Skin of body (tissue), 1 donor: ENCODE measurements at regions not wholly inside any gene's neighbourhood (a gene's known extent, or its start where the extent isn't known, plus 50 kb on each side); places are given as distances from the start of the nearest gene placed in this dataset.

Experiments used
- DNase-seq: peaks from one replicate; lab custom pipeline; 2025; lab: John Stamatoyannopoulos, UW

GRCh38 chr10:7027913-7028808 lies 382.7 kb downstream of the SFMBT2 start:
- no peak for DNase-seq

- DNase-seq, result no peak
These were observed 383.5 kb downstream of the SFMBT2 start for GRCh38 chr10:7027237-7027912.

- no peak for DNase-seq
These were observed 384.0 kb downstream of the SFMBT2 start for GRCh38 chr10:7026818-7027217.

GRCh38 chr10:7025296-7025695 lies 385.5 kb downstream of the SFMBT2 start:
- DNase-seq, result no peak

- DNase-seq, result no peak
These were observed 395.4 kb downstream of the SFMBT2 start for GRCh38 chr10:7015457-7015856.

- DNase-seq, result no peak
These were observed 396.1 kb downstream of the SFMBT2 start for GRCh38 chr10:7014721-7015120.

- no peak for DNase-seq
These were observed 398.8 kb downstream of the SFMBT2 start for GRCh38 chr10:7011994-7012393.

GRCh38 chr10:7008645-7009044 lies 402.2 kb downstream of the SFMBT2 start:
- no peak for DNase-seq

GRCh38 chr10:7007600-7008190 lies 403.1 kb downstream of the SFMBT2 start:
- DNase-seq, result no peak

GRCh38 chr10:7006566-7006965 lies 404.3 kb downstream of the SFMBT2 start:
- DNase-seq, result no peak

GRCh38 chr10:7003831-7004395 lies 406.9 kb downstream of the SFMBT2 start:
- no peak for DNase-seq

- DNase-seq, result no peak
These were observed 410.8 kb downstream of the SFMBT2 start for GRCh38 chr10:7000061-7000460.

- no peak for DNase-seq
These were observed 411.5 kb downstream of the SFMBT2 start for GRCh38 chr10:6999232-6999925.

GRCh38 chr10:6997509-6997908 lies 413.3 kb downstream of the SFMBT2 start:
- DNase-seq, result no peak

GRCh38 chr10:6996431-6996830 lies 414.4 kb downstream of the SFMBT2 start:
- no peak for DNase-seq

- no peak for DNase-seq
These were observed 415.0 kb downstream of the SFMBT2 start for GRCh38 chr10:6995831-6996230.

GRCh38 chr10:6995341-6995740 lies 415.3 kb upstream of the PRKCQ start:
- no peak for DNase-seq

- DNase-seq, result no peak
These were observed 410.8 kb upstream of the PRKCQ start for GRCh38 chr10:6990891-6991290.

- DNase-seq, result no peak
These were observed 408.6 kb upstream of the PRKCQ start for GRCh38 chr10:6988654-6989053.

GRCh38 chr10:6987536-6987945 lies 407.5 kb upstream of the PRKCQ start:
- peak; percentile 13 for DNase-seq

GRCh38 chr10:6986927-6987326 lies 406.9 kb upstream of the PRKCQ start:
- no peak for DNase-seq
